PFSK-1 (cell line): ENCODE measurements at regions not wholly inside any gene's neighbourhood (a gene's known extent, or its start where the extent isn't known, plus 50 kb on each side); places are given as distances from the start of the nearest gene placed in this dataset.

Experiments used
- FOXP2 ChIP-seq: optimal IDR thresholded peaks from 2 replicates; pipeline ENCODE3; 2011; ENCODE audit warnings: borderline replicate concordance, control low read depth, inconsistent platforms; ENCODE audit not compliant: insufficient read depth; ENCODE audit errors: extremely low read length, extremely low read depth
- POLR2AphosphoS5 ChIP-seq: IDR thresholded peaks from 2 replicates; pipeline ENCODE4 v1.6.1; 2012; ENCODE audit warnings: low read depth, mild to moderate bottlenecking, control low read depth, low read length, moderate library complexity
- SIN3A ChIP-seq: IDR thresholded peaks from 2 replicates; pipeline ENCODE4 v1.6.1; 2012; ENCODE audit warnings: mild to moderate bottlenecking, low read length, moderate library complexity, borderline replicate concordance; ENCODE audit not compliant: insufficient read depth
- TAF1 ChIP-seq: IDR thresholded peaks from 2 replicates; pipeline ENCODE4 v1.6.1; 2012; ENCODE audit warnings: low read length, control low read depth, borderline replicate concordance; ENCODE audit not compliant: insufficient read depth
- TF ChIP-seq, protein P1 (sequence below), 2 experiments: IDR thresholded peaks; 2 replicates each; pipeline versions ENCODE4 v1.6.1 to v1.8.0; 2011 to 2012; ENCODE audit warnings: low read depth in 2 of 2, low read length in 2 of 2, control low read depth in 1 of 2, inconsistent platforms in 1 of 2, mild to moderate bottlenecking in 1 of 2, moderate library complexity in 1 of 2; ENCODE audit not compliant: insufficient read depth in 1 of 2

GRCh38 chr18:65282096-65282495 lies 468.7 kb upstream of the CDH7 start:
- TF ChIP-seq POLR2AphosphoS5, result no peak
- no peak for TF ChIP-seq SIN3A
- TF ChIP-seq, protein P1, sequence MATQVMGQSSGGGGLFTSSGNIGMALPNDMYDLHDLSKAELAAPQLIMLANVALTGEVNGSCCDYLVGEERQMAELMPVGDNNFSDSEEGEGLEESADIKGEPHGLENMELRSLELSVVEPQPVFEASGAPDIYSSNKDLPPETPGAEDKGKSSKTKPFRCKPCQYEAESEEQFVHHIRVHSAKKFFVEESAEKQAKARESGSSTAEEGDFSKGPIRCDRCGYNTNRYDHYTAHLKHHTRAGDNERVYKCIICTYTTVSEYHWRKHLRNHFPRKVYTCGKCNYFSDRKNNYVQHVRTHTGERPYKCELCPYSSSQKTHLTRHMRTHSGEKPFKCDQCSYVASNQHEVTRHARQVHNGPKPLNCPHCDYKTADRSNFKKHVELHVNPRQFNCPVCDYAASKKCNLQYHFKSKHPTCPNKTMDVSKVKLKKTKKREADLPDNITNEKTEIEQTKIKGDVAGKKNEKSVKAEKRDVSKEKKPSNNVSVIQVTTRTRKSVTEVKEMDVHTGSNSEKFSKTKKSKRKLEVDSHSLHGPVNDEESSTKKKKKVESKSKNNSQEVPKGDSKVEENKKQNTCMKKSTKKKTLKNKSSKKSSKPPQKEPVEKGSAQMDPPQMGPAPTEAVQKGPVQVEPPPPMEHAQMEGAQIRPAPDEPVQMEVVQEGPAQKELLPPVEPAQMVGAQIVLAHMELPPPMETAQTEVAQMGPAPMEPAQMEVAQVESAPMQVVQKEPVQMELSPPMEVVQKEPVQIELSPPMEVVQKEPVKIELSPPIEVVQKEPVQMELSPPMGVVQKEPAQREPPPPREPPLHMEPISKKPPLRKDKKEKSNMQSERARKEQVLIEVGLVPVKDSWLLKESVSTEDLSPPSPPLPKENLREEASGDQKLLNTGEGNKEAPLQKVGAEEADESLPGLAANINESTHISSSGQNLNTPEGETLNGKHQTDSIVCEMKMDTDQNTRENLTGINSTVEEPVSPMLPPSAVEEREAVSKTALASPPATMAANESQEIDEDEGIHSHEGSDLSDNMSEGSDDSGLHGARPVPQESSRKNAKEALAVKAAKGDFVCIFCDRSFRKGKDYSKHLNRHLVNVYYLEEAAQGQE (IDR thresholded peaks at IDR 0.05; ENCODE audit: insufficient read depth in 1 of 2, low read depth in 2 of 2, low read length in 2 of 2), result no peak
- TF ChIP-seq FOXP2, result no peak
- TF ChIP-seq TAF1, result no peak

DNA sequence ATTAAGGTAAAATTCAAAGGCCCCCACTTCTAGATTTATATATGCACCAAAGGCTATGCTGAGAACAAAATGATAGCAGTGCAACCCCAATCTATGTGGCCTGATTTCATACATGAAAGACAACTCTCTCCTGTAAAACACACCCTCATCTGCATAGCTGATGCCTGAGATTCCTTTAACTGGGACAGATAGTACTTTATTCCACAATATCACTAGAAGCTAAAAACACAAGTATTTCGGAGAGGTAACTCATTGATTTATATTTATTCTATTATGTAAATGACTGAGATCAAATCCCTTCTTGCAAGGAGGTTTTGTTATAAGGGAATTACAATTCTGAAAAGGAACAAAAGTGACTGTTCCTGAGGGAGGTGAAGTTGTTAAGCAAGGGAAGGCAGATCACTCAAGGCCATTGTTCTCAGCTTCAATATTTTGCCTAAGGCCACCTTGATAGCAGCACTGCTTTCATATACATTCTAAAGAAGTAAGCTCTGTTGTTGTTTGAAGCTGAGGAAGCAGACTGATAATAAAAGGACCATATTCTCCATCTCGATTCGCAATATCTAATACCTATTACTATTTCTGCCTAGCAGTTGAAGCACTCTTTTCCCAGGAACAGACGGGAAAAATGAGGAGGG lies 471.0 kb upstream of the CDH7 start:
- TF ChIP-seq, protein P1 (IDR thresholded peaks at IDR 0.05; ENCODE audit: insufficient read depth in 1 of 2, low read depth in 2 of 2, low read length in 2 of 2), result no peak
- TF ChIP-seq SIN3A, result no peak
- TF ChIP-seq POLR2AphosphoS5, result no peak
- TF ChIP-seq TAF1, result no peak
- no peak for TF ChIP-seq FOXP2

- TF ChIP-seq, protein P1 (IDR thresholded peaks at IDR 0.05; ENCODE audit: insufficient read depth in 1 of 2, low read depth in 2 of 2, low read length in 2 of 2), result no peak
- TF ChIP-seq TAF1 (no peak), FOXP2 (no peak), POLR2AphosphoS5 (no peak), SIN3A (no peak)
Measured at GRCh38 chr18:65278939-65279667, 471.7 kb upstream of the CDH7 start.

- TF ChIP-seq TAF1 (no peak), FOXP2 (no peak), POLR2AphosphoS5 (no peak), SIN3A (no peak)
- TF ChIP-seq, protein P1 (IDR thresholded peaks at IDR 0.05; ENCODE audit: insufficient read depth in 1 of 2, low read depth in 2 of 2, low read length in 2 of 2), result no peak
Measured at GRCh38 chr18:65269375-65269774, 481.4 kb upstream of the CDH7 start.

DNA sequence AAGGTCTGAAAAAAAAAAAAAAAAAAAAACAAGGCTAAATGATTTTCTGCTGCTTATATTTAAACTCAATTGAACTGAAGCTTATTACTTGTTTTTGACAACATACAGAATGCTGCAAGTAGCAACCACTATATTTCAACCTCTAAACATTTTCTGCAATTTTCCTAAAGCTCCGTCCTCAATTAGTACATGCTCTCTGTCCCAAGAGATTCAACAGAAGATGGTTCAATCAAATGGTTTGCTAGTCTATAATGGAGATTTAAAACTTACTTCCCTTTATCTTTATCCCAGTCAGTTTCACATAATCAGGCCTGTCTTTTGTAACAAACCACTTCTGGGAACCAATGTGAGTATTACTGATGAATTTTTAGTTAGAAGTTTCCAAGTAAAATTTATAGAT lies 485.1 kb upstream of the CDH7 start:
- no peak for TF ChIP-seq TAF1
- TF ChIP-seq SIN3A, result no peak
- TF ChIP-seq POLR2AphosphoS5, result no peak
- TF ChIP-seq, protein P1 (IDR thresholded peaks at IDR 0.05; ENCODE audit: insufficient read depth in 1 of 2, low read depth in 2 of 2, low read length in 2 of 2), result no peak
- TF ChIP-seq FOXP2, result no peak
